DOHH2 (cell line): ENCODE measurements at regions not wholly inside any gene's neighbourhood (a gene's known extent, or its start where the extent isn't known, plus 50 kb on each side); places are given as distances from the start of the nearest gene placed in this dataset.

Experiments
- EZH2phosphoT487 ChIP-seq: fragments of 200-600 bp; sonication (generic); IDR thresholded peaks from 2 replicates; pipeline ENCODE4 v1.6.1; 2017; ENCODE audit warnings: borderline replicate concordance, mild to moderate bottlenecking, antibody characterized with exemption, low read length, moderate library complexity, mixed read lengths
- TF ChIP-seq, protein P1 (sequence below): fragments of 200-600 bp; sonication (generic); IDR thresholded peaks from one replicate; pipeline ENCODE4 v1.5.1; 2014; ENCODE audit warnings: antibody characterized with exemption, mild to moderate bottlenecking, low read depth, low read length; ENCODE audit not compliant: poor library complexity, severe bottlenecking

- TF ChIP-seq, protein P1, sequence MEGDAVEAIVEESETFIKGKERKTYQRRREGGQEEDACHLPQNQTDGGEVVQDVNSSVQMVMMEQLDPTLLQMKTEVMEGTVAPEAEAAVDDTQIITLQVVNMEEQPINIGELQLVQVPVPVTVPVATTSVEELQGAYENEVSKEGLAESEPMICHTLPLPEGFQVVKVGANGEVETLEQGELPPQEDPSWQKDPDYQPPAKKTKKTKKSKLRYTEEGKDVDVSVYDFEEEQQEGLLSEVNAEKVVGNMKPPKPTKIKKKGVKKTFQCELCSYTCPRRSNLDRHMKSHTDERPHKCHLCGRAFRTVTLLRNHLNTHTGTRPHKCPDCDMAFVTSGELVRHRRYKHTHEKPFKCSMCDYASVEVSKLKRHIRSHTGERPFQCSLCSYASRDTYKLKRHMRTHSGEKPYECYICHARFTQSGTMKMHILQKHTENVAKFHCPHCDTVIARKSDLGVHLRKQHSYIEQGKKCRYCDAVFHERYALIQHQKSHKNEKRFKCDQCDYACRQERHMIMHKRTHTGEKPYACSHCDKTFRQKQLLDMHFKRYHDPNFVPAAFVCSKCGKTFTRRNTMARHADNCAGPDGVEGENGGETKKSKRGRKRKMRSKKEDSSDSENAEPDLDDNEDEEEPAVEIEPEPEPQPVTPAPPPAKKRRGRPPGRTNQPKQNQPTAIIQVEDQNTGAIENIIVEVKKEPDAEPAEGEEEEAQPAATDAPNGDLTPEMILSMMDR = no peak
- TF ChIP-seq EZH2phosphoT487 = no peak
These were observed 90.9 kb upstream of the GRIA1 start for GRCh38 chr5:153399595-153399994.
